22Rv1 (cell line): ENCODE measurements at regions not wholly inside any gene's neighbourhood (a gene's known extent, or its start where the extent isn't known, plus 50 kb on each side); places are given as distances from the start of the nearest gene placed in this dataset.
A peak's percentile ranks its signal among the peaks of the same experiment; 100 is the strongest.

Experiments used
- H3K27ac ChIP-seq: fragments of 450-650 bp; 2 replicates; pipeline ENCODE4 v1.5.1; 2017
- ZFX ChIP-seq: fragments of 450-650 bp; IDR thresholded peaks from 2 replicates; pipeline ENCODE4 v1.6.1; 2017; ENCODE audit warnings: antibody characterized with exemption, borderline replicate concordance
- TF ChIP-seq, protein P1 (sequence below): fragments of 450-650 bp; IDR thresholded peaks from 2 replicates; pipeline ENCODE4 v1.5.1; 2017; ENCODE audit warnings: mild to moderate bottlenecking

DNA sequence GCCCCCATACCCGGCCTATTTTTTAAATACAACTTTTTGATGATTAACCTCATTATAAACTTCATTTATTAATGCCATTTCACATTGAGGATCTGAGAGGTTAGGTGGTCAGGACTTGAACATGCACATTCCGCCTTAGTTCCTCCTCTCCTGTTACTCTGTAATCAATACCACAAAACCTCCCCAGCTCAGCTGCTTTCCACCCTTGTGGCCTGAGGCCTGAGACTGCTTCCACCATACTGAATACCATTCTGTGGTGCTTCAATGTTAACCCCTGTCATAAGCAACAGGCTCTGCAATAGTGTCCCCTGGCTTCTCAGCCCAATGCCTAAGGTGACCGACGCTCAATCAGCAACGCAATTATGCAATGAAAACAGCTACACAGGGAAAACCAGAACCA, 405.4 kb downstream of the ETS1 start:
- no peak for TF ChIP-seq ZFX
- TF ChIP-seq, protein P1, sequence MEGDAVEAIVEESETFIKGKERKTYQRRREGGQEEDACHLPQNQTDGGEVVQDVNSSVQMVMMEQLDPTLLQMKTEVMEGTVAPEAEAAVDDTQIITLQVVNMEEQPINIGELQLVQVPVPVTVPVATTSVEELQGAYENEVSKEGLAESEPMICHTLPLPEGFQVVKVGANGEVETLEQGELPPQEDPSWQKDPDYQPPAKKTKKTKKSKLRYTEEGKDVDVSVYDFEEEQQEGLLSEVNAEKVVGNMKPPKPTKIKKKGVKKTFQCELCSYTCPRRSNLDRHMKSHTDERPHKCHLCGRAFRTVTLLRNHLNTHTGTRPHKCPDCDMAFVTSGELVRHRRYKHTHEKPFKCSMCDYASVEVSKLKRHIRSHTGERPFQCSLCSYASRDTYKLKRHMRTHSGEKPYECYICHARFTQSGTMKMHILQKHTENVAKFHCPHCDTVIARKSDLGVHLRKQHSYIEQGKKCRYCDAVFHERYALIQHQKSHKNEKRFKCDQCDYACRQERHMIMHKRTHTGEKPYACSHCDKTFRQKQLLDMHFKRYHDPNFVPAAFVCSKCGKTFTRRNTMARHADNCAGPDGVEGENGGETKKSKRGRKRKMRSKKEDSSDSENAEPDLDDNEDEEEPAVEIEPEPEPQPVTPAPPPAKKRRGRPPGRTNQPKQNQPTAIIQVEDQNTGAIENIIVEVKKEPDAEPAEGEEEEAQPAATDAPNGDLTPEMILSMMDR: no peak

DNA sequence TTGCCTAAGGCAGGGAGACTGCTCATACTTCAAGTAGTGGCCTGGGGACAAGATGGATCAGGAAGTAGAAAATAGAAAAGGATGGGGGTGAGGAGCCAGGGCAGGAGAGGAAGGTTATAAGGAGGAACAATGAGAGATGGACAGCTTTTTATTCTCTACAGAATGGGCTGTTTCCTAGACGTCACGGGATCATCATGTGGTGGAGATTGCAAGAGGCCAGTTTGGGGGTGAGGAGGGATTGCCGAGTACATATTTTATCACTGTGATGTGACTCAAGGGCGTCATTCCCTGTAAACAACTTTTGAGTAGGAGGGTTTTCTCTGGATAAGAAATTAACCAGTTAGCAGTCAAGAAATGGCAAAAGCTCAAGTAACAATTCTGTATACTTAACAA, 406.3 kb downstream of the ETS1 start:
- H3K27ac ChIP-seq: no peak overlapping the region
- TF ChIP-seq, protein P1: no peak
- TF ChIP-seq ZFX: no peak

More for the DNA sequence above, 405.4 kb downstream of the ETS1 start:
- no peak overlapping the region for H3K27ac ChIP-seq

DNA sequence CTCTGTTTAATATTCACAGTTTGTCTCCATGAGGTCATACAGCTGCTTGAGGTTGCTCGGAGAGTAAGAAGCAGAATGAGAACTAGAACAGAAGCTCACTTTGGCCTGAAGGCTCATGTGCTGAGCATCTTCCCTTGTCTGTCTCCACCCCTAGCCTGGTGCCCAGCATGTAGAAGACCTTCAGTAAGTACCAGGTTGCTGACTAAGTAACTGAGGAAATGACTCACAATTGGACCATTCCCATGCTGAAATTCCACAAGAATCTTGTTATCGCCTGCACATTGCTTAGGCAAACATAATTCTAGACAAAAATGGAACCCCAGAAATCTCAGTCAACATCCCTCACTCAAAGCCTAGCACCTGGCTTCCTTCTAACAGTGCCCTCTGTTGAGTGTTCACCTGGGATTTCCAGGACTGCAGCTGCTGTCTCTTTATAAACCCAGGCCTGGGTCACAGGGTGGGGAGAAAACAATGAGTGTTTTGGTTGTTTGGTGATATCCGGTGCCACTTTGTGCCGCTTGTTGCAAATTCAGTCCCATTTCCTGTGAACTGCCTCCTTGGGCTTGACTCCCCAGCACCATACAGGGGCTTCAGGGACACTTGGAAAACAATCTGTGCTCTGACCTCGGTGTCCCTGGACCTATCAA, 406.8 kb downstream of the ETS1 start:
- H3K27ac ChIP-seq: no peak overlapping the region
- TF ChIP-seq, protein P1: no peak
- TF ChIP-seq ZFX: no peak

DNA sequence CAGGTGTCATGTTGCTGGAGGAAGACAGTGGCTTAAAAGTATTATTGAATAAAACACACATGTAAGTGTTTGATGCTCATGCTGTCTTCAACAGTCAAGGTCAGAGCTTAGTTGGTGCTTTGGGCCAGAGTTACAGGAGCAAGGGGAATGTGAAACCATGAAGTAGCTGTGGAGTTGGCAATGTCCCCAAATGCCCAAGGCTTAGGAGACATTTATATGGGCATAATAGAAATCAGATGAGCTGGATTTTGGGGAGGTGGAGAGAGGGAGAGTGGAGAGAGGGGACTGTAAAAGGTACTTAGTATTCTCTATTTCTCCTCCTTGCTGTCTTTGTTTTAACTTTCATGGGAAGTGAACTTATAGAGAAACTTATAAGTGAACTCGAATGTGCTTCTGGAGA, 407.8 kb downstream of the ETS1 start:
- no peak overlapping the region for H3K27ac ChIP-seq
- no peak for TF ChIP-seq ZFX
- TF ChIP-seq, protein P1: no peak

DNA sequence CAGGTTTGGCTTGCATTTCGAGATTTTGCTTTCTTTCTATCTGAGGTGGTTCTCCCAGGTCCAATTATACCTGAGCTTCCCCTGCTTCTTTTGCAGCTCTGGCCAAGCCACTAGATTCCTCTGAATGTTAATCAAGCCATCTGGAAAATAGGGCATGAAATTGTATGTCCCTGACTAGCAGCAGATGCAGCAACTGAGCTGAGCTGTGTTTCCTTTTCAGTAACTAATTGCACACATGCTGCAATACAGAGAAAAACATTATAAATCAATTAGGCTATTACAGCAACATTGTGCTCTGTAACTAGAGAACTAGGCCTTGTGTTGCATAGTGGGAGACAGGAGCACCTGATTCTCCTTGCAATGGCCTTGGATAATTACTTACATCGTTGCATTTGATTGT, 408.3 kb downstream of the ETS1 start:
- no peak overlapping the region for H3K27ac ChIP-seq
- no peak for TF ChIP-seq ZFX
- TF ChIP-seq, protein P1: no peak

DNA sequence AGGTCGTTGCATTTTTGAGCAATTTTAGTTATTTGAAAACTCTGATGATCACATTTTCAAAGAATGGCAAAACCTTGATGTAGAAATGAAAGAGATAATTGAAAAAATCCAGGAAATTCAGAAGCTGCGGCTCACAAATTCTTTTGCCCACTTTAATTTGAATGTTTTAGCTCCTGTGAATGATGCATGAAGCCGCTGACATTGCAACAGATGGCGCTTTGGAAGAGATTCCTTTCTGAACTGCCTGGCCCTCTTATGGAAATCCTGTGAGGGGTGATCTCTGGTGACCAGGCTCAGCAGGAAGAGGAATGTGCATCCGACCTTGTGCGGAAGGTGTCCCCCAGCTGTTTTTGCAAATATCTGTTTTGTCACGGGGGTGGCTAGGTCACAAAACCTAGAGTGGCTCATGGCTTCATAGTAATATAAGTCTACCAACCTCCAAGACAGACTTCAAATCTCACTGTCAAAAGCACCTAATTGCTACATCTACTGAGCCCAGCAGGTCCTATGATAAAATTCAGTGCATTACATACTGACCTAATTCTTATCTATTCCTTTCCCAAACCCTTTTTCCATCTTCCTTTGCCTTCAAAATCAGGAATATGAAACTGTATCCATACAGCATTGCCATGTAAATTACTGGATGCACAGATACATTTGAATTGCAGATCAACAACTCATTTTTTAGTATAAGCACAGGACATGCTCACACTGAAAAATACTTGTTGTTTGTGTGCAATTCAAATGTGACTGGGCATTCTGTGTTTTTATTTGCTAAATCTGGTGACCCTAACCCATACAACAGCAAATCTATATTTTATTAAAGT, 412.7 kb downstream of the ETS1 start:
- TF ChIP-seq, protein P1: no peak
- no peak for TF ChIP-seq ZFX
- H3K27ac ChIP-seq: no peak overlapping the region

DNA sequence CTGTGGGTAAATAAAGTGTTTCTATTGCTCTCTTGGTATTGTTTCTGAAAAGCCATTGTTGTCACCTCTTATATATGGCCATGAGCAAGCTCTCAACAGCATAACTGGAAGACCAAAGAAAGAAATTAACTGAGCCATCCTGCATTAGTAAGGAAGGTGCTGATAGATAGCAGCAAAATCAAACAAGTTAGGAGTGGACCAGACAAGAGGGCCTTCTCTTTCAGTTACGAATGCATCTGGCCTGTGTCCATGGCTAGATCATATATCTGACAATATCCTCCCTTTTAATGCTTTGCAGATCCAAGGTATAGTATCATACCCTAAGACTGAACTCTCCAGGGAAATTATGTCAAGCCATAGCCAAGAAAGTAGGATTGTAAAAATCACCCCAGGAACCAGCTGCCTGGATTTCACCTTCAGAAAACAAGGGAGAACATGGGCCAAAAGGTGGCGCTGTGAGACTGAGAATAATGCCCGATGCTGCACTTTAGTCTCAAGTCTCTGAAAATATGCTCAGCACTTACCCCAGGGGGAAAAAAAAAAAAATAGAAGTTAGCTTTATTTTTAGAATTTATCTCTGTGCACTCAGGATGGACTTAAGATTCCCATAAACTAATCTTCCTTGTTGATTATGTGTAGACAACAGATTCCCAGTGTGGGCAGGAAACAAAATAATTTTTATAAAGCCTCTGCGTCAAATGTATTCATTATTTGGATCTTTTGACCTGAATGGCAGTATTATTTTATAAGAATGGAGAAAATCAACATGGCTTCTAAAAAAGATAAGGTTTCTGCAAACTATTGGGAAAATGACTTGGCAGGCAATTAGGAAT, 415.1 kb downstream of the ETS1 start:
- TF ChIP-seq, protein P1: peak; percentile 72
- no peak for TF ChIP-seq ZFX
- no peak overlapping the region for H3K27ac ChIP-seq
